ENCODE measurements at regions not wholly inside any gene's neighbourhood (a gene's known extent, or its start where the extent isn't known, plus 50 kb on each side); places are given as distances from the start of the nearest gene placed in this dataset.
"Not testable (repeated sequence)": the region's sequence is repeated elsewhere in the genome, so short reads cannot be mapped to it uniquely, and the experiment has no call there.

GRCh38 chrX:40920351-40920750 lies 164.9 kb upstream of the USP9X start:
- H2AFZ ChIP-seq (ENCODE audit: low read length, unreplicated experiment): no peak overlapping the region
- H3K4me1 ChIP-seq (ENCODE audit: control insufficient read depth, insufficient read depth, low read length, unreplicated experiment): no peaks in the 10 kb centered on the region
- H3K79me2 ChIP-seq (ENCODE audit: control insufficient read depth, insufficient read depth, low read length, unreplicated experiment): no peaks in the 10 kb centered on the region
- H3K27me3 ChIP-seq (ENCODE audit: insufficient read depth, low read length): no peaks in the 10 kb centered on the region
- H3K27ac ChIP-seq (ENCODE audit: low read depth, low read length): no peak overlapping the region
- no peaks in the 10 kb centered on the region for H3K36me3 ChIP-seq (ENCODE audit: insufficient read depth, low read length)
- no peak overlapping the region for H3K4me3 ChIP-seq (ENCODE audit: low read depth, low read length)

DNA sequence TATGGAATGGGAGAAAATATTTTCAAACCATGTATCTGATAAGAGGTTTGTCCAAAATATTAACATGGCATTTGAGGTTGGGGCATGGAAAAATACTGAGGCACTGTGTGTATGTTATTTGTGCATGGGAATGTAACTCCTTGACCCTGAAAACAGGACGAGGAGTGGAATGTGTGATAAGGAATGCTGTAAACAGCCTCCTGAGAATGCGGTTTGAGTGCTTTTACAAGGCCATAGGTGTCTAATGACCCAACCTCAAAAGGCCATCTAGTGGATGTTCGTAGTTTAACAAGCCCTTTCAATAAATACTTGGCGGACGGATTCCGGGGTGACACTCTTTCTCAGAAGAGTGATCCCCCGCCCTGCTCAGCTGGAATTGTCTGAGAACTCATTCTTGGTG lies 162.9 kb upstream of the USP9X start:
- Histone ChIP-seq H3K79me2 (ENCODE audit: control insufficient read depth, insufficient read depth, low read length, unreplicated experiment) (no peaks in the 10 kb centered on the region), H3K27ac (ENCODE audit: low read depth, low read length) (no peak overlapping the region), H3K36me3 (ENCODE audit: insufficient read depth, low read length) (no peaks in the 10 kb centered on the region), H3K4me3 (ENCODE audit: low read depth, low read length) (no peak overlapping the region), H3K4me1 (ENCODE audit: control insufficient read depth, insufficient read depth, low read length, unreplicated experiment) (no peaks in the 10 kb centered on the region), H2AFZ (ENCODE audit: low read length, unreplicated experiment) (no peak overlapping the region), H3K27me3 (ENCODE audit: insufficient read depth, low read length) (no peaks in the 10 kb centered on the region)

DNA sequence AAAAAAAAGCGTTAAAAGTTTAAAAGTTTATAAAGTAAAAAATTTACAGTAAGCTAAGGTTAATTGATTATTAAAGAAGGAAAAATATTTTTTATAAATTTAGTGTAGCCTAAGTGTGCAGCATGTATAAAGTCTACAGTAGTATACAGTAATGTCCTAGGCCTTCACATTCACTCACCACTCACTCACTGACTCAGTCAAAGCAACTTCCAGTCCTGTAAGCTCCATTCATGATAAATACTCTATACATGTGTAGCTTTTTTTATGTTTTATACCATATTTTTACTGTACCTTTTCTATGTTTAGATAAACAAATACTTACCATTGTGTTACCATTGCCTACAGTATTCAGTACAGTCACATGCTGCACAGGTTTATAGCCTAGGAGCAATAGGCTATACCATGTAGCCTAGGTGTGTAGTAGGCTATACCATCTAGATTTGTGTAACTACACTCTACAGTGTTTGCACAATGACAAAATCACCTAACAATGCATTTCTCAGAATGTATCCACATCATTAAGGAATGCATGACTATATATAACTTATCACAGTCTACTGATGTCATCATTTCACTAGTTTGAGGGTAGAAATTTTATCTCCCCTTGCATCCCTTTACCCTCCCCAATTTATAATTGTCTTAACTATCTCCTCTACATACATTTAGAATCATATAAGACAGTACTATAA lies 158.4 kb upstream of the USP9X start:
- not testable (repeated sequence) for H3K36me3 ChIP-seq (ENCODE audit: insufficient read depth, low read length); H3K79me2 ChIP-seq (ENCODE audit: control insufficient read depth, insufficient read depth, low read length, unreplicated experiment); H3K4me3 ChIP-seq (ENCODE audit: low read depth, low read length); H3K27me3 ChIP-seq (ENCODE audit: insufficient read depth, low read length); H3K4me1 ChIP-seq (ENCODE audit: control insufficient read depth, insufficient read depth, low read length, unreplicated experiment); H2AFZ ChIP-seq (ENCODE audit: low read length, unreplicated experiment)
- peak overlapping the region; percentile 22; the same call in 1 of the 2 replicates for H3K27ac ChIP-seq (ENCODE audit: low read depth, low read length)

DNA sequence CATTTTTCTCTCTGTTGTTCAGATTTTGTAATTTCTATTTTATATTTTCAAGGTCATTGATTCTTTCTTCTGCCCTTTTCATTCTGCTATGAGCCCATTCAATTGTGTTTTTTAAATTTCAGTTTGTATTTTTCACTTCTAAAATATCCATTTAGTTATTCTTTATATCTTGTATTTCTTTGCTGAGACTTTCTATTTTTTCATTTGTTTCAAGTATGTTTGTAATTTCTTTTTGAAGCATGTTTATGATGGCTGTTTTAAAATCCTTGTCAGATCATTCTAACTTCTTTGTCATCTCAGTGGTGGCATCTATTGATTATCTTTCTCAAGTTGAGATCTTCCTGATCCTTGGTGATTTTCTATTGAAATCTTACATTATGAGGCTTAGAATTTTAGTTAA lies 157.2 kb upstream of the USP9X start:
- Histone ChIP-seq H3K4me1 (ENCODE audit: control insufficient read depth, insufficient read depth, low read length, unreplicated experiment) (peaks cover 10% of the 10 kb centered on the region), H3K27ac (ENCODE audit: low read depth, low read length) (no peak overlapping the region), H3K4me3 (ENCODE audit: low read depth, low read length) (no peak overlapping the region), H3K79me2 (ENCODE audit: control insufficient read depth, insufficient read depth, low read length, unreplicated experiment) (no peaks in the 10 kb centered on the region), H2AFZ (ENCODE audit: low read length, unreplicated experiment) (no peak overlapping the region), H3K27me3 (ENCODE audit: insufficient read depth, low read length) (no peaks in the 10 kb centered on the region), H3K36me3 (ENCODE audit: insufficient read depth, low read length) (no peaks in the 10 kb centered on the region)

GRCh38 chrX:40931921-40932320 lies 153.3 kb upstream of the USP9X start:
- H3K4me1 ChIP-seq (ENCODE audit: control insufficient read depth, insufficient read depth, low read length, unreplicated experiment): peaks cover 15% of the 10 kb centered on the region
- H3K27me3 ChIP-seq (ENCODE audit: insufficient read depth, low read length): no peaks in the 10 kb centered on the region
- no peaks in the 10 kb centered on the region for H3K36me3 ChIP-seq (ENCODE audit: insufficient read depth, low read length)
- H2AFZ ChIP-seq (ENCODE audit: low read length, unreplicated experiment): peak overlapping the region; percentile 46
- no peaks in the 10 kb centered on the region for H3K79me2 ChIP-seq (ENCODE audit: control insufficient read depth, insufficient read depth, low read length, unreplicated experiment)
- H3K27ac ChIP-seq (ENCODE audit: low read depth, low read length): peak overlapping the region; percentile 92
- no peak overlapping the region for H3K4me3 ChIP-seq (ENCODE audit: low read depth, low read length)

GRCh38 chrX:40933132-40933705 lies 152.0 kb upstream of the USP9X start:
- Histone ChIP-seq H3K27ac (ENCODE audit: low read depth, low read length) (peak overlapping the region; percentile 92), H3K4me1 (ENCODE audit: control insufficient read depth, insufficient read depth, low read length, unreplicated experiment) (peaks cover 15% of the 10 kb centered on the region), H3K36me3 (ENCODE audit: insufficient read depth, low read length) (no peaks in the 10 kb centered on the region), H2AFZ (ENCODE audit: low read length, unreplicated experiment) (peak overlapping the region; percentile 61), H3K27me3 (ENCODE audit: insufficient read depth, low read length) (no peaks in the 10 kb centered on the region), H3K4me3 (ENCODE audit: low read depth, low read length) (peak overlapping the region; percentile 67), H3K79me2 (ENCODE audit: control insufficient read depth, insufficient read depth, low read length, unreplicated experiment) (no peaks in the 10 kb centered on the region)

GRCh38 chrX:40933706-40934425 lies 151.4 kb upstream of the USP9X start:
- Histone ChIP-seq H2AFZ (ENCODE audit: low read length, unreplicated experiment) (peak overlapping the region; percentile 61), H3K4me3 (ENCODE audit: low read depth, low read length) (peak overlapping the region; percentile 67), H3K27ac (ENCODE audit: low read depth, low read length) (peak overlapping the region; percentile 92)

DNA sequence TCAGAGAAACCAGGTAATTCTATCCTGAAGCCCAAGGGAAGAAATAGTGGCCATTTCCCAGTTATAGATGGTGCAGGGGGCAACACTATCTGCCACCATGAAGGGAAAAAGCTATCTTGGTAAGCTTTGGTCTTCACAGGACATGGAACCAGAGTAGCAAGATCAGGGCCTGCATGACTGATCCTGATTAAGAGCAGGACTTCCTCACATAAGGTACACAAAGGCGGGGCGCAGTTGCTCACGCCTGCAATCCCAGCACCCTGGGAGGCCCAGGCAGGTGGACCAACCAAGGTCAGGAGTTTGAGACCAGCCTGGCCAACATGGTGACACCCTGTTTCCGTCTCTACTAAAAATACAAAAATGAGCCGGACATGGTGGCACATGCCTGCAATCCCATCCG lies 148.4 kb upstream of the USP9X start:
- no peak overlapping the region for H3K4me3 ChIP-seq (ENCODE audit: low read depth, low read length)
- no peaks in the 10 kb centered on the region for H3K27me3 ChIP-seq (ENCODE audit: insufficient read depth, low read length)
- no peaks in the 10 kb centered on the region for H3K79me2 ChIP-seq (ENCODE audit: control insufficient read depth, insufficient read depth, low read length, unreplicated experiment)
- H3K4me1 ChIP-seq (ENCODE audit: control insufficient read depth, insufficient read depth, low read length, unreplicated experiment): peaks cover 15% of the 10 kb centered on the region
- no peaks in the 10 kb centered on the region for H3K36me3 ChIP-seq (ENCODE audit: insufficient read depth, low read length)
- H3K27ac ChIP-seq (ENCODE audit: low read depth, low read length): no peak overlapping the region
- H2AFZ ChIP-seq (ENCODE audit: low read length, unreplicated experiment): no peak overlapping the region

More at GRCh38 chrX:40933706-40934425, 151.4 kb upstream of the USP9X start:
- Histone ChIP-seq H3K79me2 (ENCODE audit: control insufficient read depth, insufficient read depth, low read length, unreplicated experiment) (no peaks in the 10 kb centered on the region), H3K4me1 (ENCODE audit: control insufficient read depth, insufficient read depth, low read length, unreplicated experiment) (peaks cover 15% of the 10 kb centered on the region), H3K27me3 (ENCODE audit: insufficient read depth, low read length) (no peaks in the 10 kb centered on the region), H3K36me3 (ENCODE audit: insufficient read depth, low read length) (no peaks in the 10 kb centered on the region)

GRCh38 chrX:40938423-40938822 lies 146.8 kb upstream of the USP9X start:
- Histone ChIP-seq H3K4me3 (ENCODE audit: low read depth, low read length) (no peak overlapping the region), H3K27me3 (ENCODE audit: insufficient read depth, low read length) (no peaks in the 10 kb centered on the region), H3K36me3 (ENCODE audit: insufficient read depth, low read length) (no peaks in the 10 kb centered on the region), H2AFZ (ENCODE audit: low read length, unreplicated experiment) (no peak overlapping the region), H3K27ac (ENCODE audit: low read depth, low read length) (no peak overlapping the region), H3K79me2 (ENCODE audit: control insufficient read depth, insufficient read depth, low read length, unreplicated experiment) (no peaks in the 10 kb centered on the region), H3K4me1 (ENCODE audit: control insufficient read depth, insufficient read depth, low read length, unreplicated experiment) (peaks cover 5% of the 10 kb centered on the region)

- no peaks in the 10 kb centered on the region for H3K79me2 ChIP-seq (ENCODE audit: control insufficient read depth, insufficient read depth, low read length, unreplicated experiment)
- H3K4me3 ChIP-seq (ENCODE audit: low read depth, low read length): no peak overlapping the region
- H3K4me1 ChIP-seq (ENCODE audit: control insufficient read depth, insufficient read depth, low read length, unreplicated experiment): peaks cover 15% of the 10 kb centered on the region
- no peaks in the 10 kb centered on the region for H3K27me3 ChIP-seq (ENCODE audit: insufficient read depth, low read length)
- no peaks in the 10 kb centered on the region for H3K36me3 ChIP-seq (ENCODE audit: insufficient read depth, low read length)
- no peak overlapping the region for H3K27ac ChIP-seq (ENCODE audit: low read depth, low read length)
- H2AFZ ChIP-seq (ENCODE audit: low read length, unreplicated experiment): no peak overlapping the region
Observed at GRCh38 chrX:40943093-40943641, 142.1 kb upstream of the USP9X start.
